ENCODE measurements at regions not wholly inside any gene's neighbourhood (a gene's known extent, or its start where the extent isn't known, plus 50 kb on each side); places are given as distances from the start of the nearest gene placed in this dataset.

GRCh38 chr9:115241641-115242040 lies 123.7 kb upstream of the TNC start:
- TF ChIP-seq CTCF (IDR thresholded peaks at IDR 0.05) (no peak), POLR2AphosphoS5 (IDR thresholded peaks at IDR 0.05) (no peak)
- no peaks in the 10 kb centered on the region for H3K27me3 ChIP-seq
- H3K4me1 ChIP-seq, result no peaks in the 10 kb centered on the region
- no peaks in the 10 kb centered on the region for H3K36me3 ChIP-seq
- H3K27ac ChIP-seq, result no peak overlapping the region
- no peak for DNase-seq
- no peak overlapping the region for H3K4me3 ChIP-seq
- WGBS, 2 donors, result 56 to 57% methylated on average over 2 of the region's 2 CpGs
- no peak for ATAC-seq (ENCODE audit: low FRiP score in 2 of 2)
- no peaks in the 10 kb centered on the region for H3K9me3 ChIP-seq

DNA sequence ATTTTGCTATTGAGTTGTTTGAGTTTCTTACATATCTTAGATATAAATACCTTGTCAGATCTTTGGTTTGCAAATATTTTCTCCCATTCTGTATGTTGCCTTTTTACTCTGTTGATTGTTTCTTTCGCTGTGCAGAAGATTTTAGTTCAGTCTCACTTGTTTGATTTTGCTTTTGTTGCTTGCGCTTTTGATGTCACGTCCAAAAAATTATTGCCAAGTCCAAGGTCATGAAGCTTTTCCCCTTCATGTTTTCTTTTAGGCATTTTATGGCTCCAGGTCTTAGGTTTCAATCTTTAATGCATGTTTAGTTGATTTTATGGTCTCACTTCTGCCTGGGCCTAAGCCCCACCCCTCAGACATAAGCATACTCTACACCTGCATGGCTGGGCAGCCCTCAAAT lies 131.5 kb upstream of the TNC start:
- no peak for DNase-seq
- no peak overlapping the region for H3K27ac ChIP-seq
- TF ChIP-seq CTCF (IDR thresholded peaks at IDR 0.05), result no peak
- no peak for TF ChIP-seq POLR2A (IDR thresholded peaks at IDR 0.05)
- no peak for TF ChIP-seq POLR2AphosphoS5 (IDR thresholded peaks at IDR 0.05)
- TF ChIP-seq EP300 (IDR thresholded peaks at IDR 0.05), result no peak
- no peaks in the 10 kb centered on the region for H3K4me1 ChIP-seq
- 84 to 88% methylated on average over 3 of the region's 3 CpGs for WGBS, 2 donors
- no peak overlapping the region for H3K4me3 ChIP-seq
- peaks cover 0 to 9% (median 2%) of the 10 kb centered on the region in 4 donors for H3K9me3 ChIP-seq
- no peak for ATAC-seq (ENCODE audit: low FRiP score in 2 of 2)
- no peaks in the 10 kb centered on the region for H3K36me3 ChIP-seq
- no peaks in the 10 kb centered on the region for H3K27me3 ChIP-seq

DNA sequence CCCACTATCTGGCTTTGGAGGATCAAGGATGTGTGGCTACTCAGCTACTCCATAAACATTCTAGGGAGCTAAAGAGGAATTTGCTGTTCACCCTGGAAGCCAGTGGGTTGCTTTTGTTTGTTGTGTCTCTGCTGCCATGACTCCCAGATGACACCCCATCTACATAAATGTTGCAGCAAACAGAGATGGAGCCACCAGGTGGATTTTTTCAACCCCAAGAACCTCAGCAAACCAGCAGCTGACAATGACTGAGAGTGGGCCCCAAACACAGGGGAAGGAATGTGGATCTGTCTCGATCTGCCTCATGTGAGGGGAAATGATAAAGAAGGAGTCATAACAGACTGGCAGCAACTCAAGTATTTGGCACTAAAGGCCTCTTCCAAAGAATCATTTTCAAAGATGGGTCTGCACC lies 132.7 kb upstream of the TNC start:
- H3K4me1 ChIP-seq, result no peaks in the 10 kb centered on the region
- peaks cover 0 to 9% (median 2%) of the 10 kb centered on the region in 4 donors for H3K9me3 ChIP-seq
- H3K36me3 ChIP-seq, result no peaks in the 10 kb centered on the region
- TF ChIP-seq EP300 (IDR thresholded peaks at IDR 0.05) (no peak), POLR2AphosphoS5 (IDR thresholded peaks at IDR 0.05) (peak in 1 of 2 donors; percentile 11)
- 30 to 53% methylated on average over 1 of the region's 1 CpG for WGBS, 2 donors
- no peaks in the 10 kb centered on the region for H3K27me3 ChIP-seq
- DNase-seq (no peak), ATAC-seq (ENCODE audit: low FRiP score in 2 of 2) (no peak)
- no peak overlapping the region for H3K27ac ChIP-seq
- no peak overlapping the region for H3K4me3 ChIP-seq

DNA sequence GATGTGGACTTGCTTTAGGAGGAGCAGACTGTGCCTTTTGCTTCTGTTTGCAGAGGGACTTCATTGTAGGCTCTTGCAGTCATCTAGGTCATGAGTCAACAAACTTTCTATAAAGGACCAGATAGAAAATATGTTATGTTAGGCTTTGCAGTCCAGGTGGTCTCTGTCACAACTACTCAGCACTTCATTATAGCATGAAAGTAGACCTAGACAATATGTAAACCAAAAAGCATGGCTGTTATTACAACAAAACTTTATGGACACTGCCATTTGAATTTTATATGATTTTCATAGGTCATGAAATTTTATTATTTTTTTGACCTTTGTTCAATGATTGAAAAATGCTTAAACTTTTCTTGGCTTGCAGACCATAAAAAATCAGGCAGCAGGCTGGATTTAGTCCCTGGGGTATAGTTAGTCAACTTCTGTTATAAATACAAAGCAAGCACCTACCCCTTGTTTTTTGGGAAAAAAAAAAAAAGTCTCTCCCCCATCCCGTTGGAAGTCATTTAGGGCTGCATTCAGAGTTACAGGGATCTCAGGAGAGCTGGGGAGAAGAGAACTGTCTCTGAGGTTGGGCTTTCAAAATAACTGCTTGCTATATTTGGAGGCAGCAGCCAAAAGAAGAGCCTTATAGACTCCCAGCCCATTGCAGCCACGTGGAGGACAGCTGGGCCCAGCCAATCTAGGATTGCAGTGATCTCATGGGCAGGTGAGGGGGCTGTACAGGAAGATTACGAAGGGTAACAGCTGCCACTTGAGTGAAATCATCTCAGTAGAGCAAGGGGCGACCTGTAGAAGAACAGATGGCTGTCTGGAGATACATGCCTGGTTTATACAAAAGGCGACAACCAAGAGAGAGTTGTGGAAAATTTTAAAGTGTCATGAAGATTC lies 136.6 kb upstream of the TNC start:
- Histone ChIP-seq H3K36me3 (no peaks in the 10 kb centered on the region), H3K4me3 (no peak overlapping the region), H3K27ac (no peak overlapping the region), H3K27me3 (no peaks in the 10 kb centered on the region), H3K4me1 (no peaks in the 10 kb centered on the region), H3K9me3 (peaks cover 0 to 9% (median 2%) of the 10 kb centered on the region in 4 donors)
- no peak for TF ChIP-seq EP300 (IDR thresholded peaks at IDR 0.05)
- no peak for ATAC-seq (ENCODE audit: low FRiP score in 2 of 2)
- 73 to 75% methylated on average over 5 of the region's 5 CpGs for WGBS, 2 donors
- DNase-seq, result no peak

DNA sequence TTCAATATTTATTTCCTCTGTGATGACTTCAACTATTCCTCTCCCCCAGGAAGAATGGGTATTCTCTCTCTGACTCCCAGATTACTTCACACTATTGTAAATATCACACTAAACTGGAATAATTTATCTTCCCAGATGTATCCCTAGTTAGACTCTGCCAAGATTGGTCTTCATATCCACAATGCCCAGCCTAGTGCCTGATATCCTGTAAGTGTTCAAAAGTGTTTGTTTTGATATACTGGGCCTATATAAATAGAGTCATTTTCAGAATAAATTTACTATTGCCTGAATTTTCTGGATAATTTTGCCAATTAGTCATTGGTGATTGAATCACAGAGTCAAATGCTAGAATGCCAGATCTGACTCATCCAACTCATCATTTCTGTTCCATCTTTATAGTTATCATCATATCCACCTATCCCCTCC lies 143.7 kb upstream of the TNC start:
- no peak overlapping the region for H3K4me3 ChIP-seq
- no peaks in the 10 kb centered on the region for H3K36me3 ChIP-seq
- DNase-seq, result no peak
- no peaks in the 10 kb centered on the region for H3K9me3 ChIP-seq
- no peak for ATAC-seq (ENCODE audit: low FRiP score in 2 of 2)
- H3K27ac ChIP-seq, result peak overlapping the region in 1 of 4 donors; percentile 3
- TF ChIP-seq CTCF (IDR thresholded peaks at IDR 0.05), result no peak
- no peak for TF ChIP-seq POLR2AphosphoS5 (IDR thresholded peaks at IDR 0.05)
- TF ChIP-seq POLR2A (IDR thresholded peaks at IDR 0.05), result no peak
- no peak for TF ChIP-seq EP300 (IDR thresholded peaks at IDR 0.05)
- H3K4me1 ChIP-seq, result peaks cover 0 to 17% (median 5%) of the 10 kb centered on the region in 4 donors
- no peaks in the 10 kb centered on the region for H3K27me3 ChIP-seq

DNA sequence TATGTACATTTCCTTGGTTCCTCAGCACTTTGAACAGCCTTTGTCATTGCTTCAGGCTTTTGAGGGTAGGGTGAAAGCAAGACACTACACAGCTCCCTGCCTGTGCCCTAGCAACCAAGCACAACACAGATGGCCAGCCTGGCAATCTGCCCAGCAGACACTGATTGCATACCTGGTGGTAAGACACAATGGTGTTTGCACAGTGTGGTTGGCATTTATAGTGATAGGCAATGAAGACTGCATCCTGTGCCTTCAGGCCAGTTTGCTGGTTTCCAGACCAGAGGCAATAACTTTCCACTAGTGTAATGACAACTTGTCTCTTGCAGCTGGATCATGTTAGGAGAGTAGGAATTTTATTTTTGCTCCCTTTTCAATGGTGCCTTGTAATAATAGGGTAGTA lies 144.5 kb upstream of the TNC start:
- DNase-seq (peak in 1 of 2 donors; percentile 64), ATAC-seq (ENCODE audit: low FRiP score in 2 of 2) (peak; percentile 27 to 69)
- TF ChIP-seq POLR2AphosphoS5 (IDR thresholded peaks at IDR 0.05), result no peak
- no peak for TF ChIP-seq EP300 (IDR thresholded peaks at IDR 0.05)
- TF ChIP-seq CTCF (IDR thresholded peaks at IDR 0.05), result no peak
- peak in 1 of 4 donors; percentile 8 for TF ChIP-seq POLR2A (IDR thresholded peaks at IDR 0.05)
- H3K4me1 ChIP-seq, result peaks cover 0 to 17% (median 5%) of the 10 kb centered on the region in 4 donors
- H3K4me3 ChIP-seq, result no peak overlapping the region
- no peaks in the 10 kb centered on the region for H3K9me3 ChIP-seq
- peak overlapping the region in 1 of 4 donors; percentile 3 for H3K27ac ChIP-seq
- H3K36me3 ChIP-seq, result no peaks in the 10 kb centered on the region
- H3K27me3 ChIP-seq, result no peaks in the 10 kb centered on the region

Measured in upper lobe of left lung (tissue), 6 donors.